Ishikawa (cell line): ENCODE measurements at regions not wholly inside any gene's neighbourhood (a gene's known extent, or its start where the extent isn't known, plus 50 kb on each side); places are given as distances from the start of the nearest gene placed in this dataset.
A peak's percentile ranks its signal among the peaks of the same experiment; 100 is the strongest.

Experiments used
- CEBPB ChIP-seq: IDR thresholded peaks from 2 replicates; pipeline ENCODE4 v1.6.1; 2012
- EGR1 ChIP-seq: IDR thresholded peaks from 2 replicates; pipeline ENCODE4 v1.6.1; 2012
- EP300 ChIP-seq: IDR thresholded peaks from 2 replicates; pipeline ENCODE4 v1.6.1; 2012; ENCODE audit warnings: borderline replicate concordance
- NFIC ChIP-seq: IDR thresholded peaks from 2 replicates; pipeline ENCODE4 v1.6.1; 2012
- RAD21 ChIP-seq: IDR thresholded peaks from 2 replicates; pipeline ENCODE4 v1.6.1; 2012; ENCODE audit warnings: low read depth
- REST ChIP-seq: IDR thresholded peaks from 2 replicates; pipeline ENCODE4 v1.6.1; 2012; ENCODE audit warnings: low read depth, mild to moderate bottlenecking
- TAF1 ChIP-seq: IDR thresholded peaks from 2 replicates; pipeline ENCODE4 v1.6.1; 2012; ENCODE audit warnings: low read depth, mild to moderate bottlenecking
- TCF12 ChIP-seq: IDR thresholded peaks from 2 replicates; pipeline ENCODE4 v1.6.1; 2012; ENCODE audit warnings: low read depth
- YY1 ChIP-seq: IDR thresholded peaks from 2 replicates; pipeline ENCODE4 v1.6.1; 2012; ENCODE audit warnings: low read depth
- ZBTB7A ChIP-seq: IDR thresholded peaks from 2 replicates; pipeline ENCODE4 v1.6.1; 2012; ENCODE audit warnings: low read depth
- TF ChIP-seq, protein P1 (sequence below): IDR thresholded peaks from 2 replicates; pipeline ENCODE4 v1.6.1; 2012

DNA sequence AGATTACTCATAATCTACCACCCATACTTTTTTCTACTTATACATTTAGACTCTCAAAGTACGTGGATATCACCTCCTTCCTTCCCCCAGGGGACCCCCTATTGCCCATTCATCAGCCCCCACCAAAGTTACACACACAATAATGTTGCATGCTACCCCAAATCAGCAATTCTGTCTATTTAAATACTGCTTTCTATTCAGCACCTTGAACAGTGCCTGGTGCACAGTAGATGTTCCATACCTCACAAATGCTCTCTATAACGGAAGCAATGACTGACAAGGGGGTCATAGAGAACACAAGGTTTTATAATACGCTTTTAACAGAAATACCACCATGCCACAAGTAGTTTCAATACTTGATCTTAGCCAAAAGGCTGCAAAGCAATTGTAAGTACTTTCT, 370.7 kb downstream of the MIAT start:
- no peak for TF ChIP-seq RAD21
- TF ChIP-seq EP300: no peak
- TF ChIP-seq ZBTB7A: no peak
- TF ChIP-seq, protein P1, sequence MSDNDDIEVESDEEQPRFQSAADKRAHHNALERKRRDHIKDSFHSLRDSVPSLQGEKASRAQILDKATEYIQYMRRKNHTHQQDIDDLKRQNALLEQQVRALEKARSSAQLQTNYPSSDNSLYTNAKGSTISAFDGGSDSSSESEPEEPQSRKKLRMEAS: no peak
- TF ChIP-seq TCF12: no peak
- no peak for TF ChIP-seq EGR1
- TF ChIP-seq YY1: no peak
- TF ChIP-seq REST: peak; percentile 58
- no peak for TF ChIP-seq CEBPB
- no peak for TF ChIP-seq NFIC
- no peak for TF ChIP-seq TAF1
